ENCODE measurements at regions not wholly inside any gene's neighbourhood (a gene's known extent, or its start where the extent isn't known, plus 50 kb on each side); places are given as distances from the start of the nearest gene placed in this dataset.

DNA sequence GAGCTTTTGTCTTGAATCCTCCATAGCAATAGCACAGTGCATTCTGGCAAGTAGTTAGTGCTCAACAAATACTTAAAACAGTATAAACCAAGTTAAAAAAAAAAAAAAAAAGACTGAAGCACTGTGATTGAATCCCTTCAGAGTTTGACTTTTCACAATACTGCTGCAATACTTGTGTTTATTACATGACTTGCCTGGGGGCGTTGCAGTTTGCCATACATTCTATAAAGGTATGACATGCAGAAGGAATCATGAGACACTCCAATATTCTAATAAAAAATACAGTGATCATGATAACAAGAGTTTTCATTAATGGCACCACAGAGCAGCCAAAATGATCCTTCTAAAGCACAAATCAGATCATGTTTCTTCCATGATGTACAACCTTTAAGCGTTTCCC lies 205.0 kb upstream of the CDKN3 start:
- peaks cover 3% of the 10 kb centered on the region for H3K9me3 Mint-ChIP-seq
- no peak overlapping the region for H3K4me3 Mint-ChIP-seq
- Histone ChIP-seq H3K4me3 (ENCODE audit: low read length) (no peak overlapping the region), H3K9ac (ENCODE audit: extremely low read depth, low read length, poor library complexity, severe bottlenecking) (no peak overlapping the region), H3K9me3 (ENCODE audit: control insufficient read depth, low read length) (no peaks in the 10 kb centered on the region), H3K36me3 (ENCODE audit: control insufficient read depth, insufficient read depth, low read length) (no peaks in the 10 kb centered on the region), H3K27ac (ENCODE audit: low read depth, low read length) (no peak overlapping the region), H3K27me3 (ENCODE audit: control insufficient read depth, insufficient read depth, low read length, poor library complexity, severe bottlenecking) (no peaks in the 10 kb centered on the region), H3K4me1 (ENCODE audit: control insufficient read depth, insufficient read depth, low read length) (peaks cover 5% of the 10 kb centered on the region)
- no peak overlapping the region for H3K27ac Mint-ChIP-seq
- TF ChIP-seq, protein P1, sequence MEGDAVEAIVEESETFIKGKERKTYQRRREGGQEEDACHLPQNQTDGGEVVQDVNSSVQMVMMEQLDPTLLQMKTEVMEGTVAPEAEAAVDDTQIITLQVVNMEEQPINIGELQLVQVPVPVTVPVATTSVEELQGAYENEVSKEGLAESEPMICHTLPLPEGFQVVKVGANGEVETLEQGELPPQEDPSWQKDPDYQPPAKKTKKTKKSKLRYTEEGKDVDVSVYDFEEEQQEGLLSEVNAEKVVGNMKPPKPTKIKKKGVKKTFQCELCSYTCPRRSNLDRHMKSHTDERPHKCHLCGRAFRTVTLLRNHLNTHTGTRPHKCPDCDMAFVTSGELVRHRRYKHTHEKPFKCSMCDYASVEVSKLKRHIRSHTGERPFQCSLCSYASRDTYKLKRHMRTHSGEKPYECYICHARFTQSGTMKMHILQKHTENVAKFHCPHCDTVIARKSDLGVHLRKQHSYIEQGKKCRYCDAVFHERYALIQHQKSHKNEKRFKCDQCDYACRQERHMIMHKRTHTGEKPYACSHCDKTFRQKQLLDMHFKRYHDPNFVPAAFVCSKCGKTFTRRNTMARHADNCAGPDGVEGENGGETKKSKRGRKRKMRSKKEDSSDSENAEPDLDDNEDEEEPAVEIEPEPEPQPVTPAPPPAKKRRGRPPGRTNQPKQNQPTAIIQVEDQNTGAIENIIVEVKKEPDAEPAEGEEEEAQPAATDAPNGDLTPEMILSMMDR (conservative IDR thresholded peaks at IDR 0.05), result no peak
- H3K4me1 Mint-ChIP-seq, result peaks cover 21% of the 10 kb centered on the region
- 88 to 100% methylated on average over 1 to 2 of the region's 2 CpGs for WGBS, 2 experiments (ENCODE audit: insufficient coverage in 1 of 2, insufficient read length in 1 of 2)
- no peak for DNase-seq
- H3K36me3 Mint-ChIP-seq (ENCODE audit: low read depth), result no peaks in the 10 kb centered on the region
- H3K27me3 Mint-ChIP-seq (ENCODE audit: insufficient read depth), result no peaks in the 10 kb centered on the region

DNA sequence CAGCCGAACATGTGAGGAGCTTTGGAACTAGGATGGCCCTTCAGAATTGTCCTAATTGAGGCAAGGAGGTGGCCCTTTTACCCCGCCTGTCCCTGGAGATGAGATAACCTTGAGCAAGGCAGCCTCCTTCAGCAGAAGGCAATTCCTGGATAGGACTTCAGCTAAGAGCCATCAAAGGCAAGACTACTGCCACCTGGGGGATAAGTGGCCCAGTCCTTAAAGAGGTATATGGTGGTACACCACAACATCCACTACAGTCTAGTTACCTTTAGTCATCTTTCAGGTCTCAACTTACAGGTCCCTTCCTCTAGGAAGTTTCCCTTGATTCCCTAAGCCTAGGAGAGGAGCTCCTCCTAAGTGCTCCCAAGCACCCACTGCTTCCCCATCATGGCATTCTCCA lies 204.2 kb upstream of the CDKN3 start:
- 78% methylated on average over 2 of the region's 2 CpGs; no CpG with 5 or more reads in 1 of the 2 experiments for WGBS, 2 experiments (ENCODE audit: insufficient coverage in 1 of 2, insufficient read length in 1 of 2)
- Histone ChIP-seq H3K9me3 (ENCODE audit: control insufficient read depth, low read length) (no peaks in the 10 kb centered on the region), H3K27ac (ENCODE audit: low read depth, low read length) (no peak overlapping the region), H3K36me3 (ENCODE audit: control insufficient read depth, insufficient read depth, low read length) (no peaks in the 10 kb centered on the region), H3K4me1 (ENCODE audit: control insufficient read depth, insufficient read depth, low read length) (peaks cover 5% of the 10 kb centered on the region), H3K27me3 (ENCODE audit: control insufficient read depth, insufficient read depth, low read length, poor library complexity, severe bottlenecking) (no peaks in the 10 kb centered on the region), H3K4me3 (ENCODE audit: low read length) (no peak overlapping the region), H3K9ac (ENCODE audit: extremely low read depth, low read length, poor library complexity, severe bottlenecking) (no peak overlapping the region)
- H3K36me3 Mint-ChIP-seq (ENCODE audit: low read depth), result no peaks in the 10 kb centered on the region
- TF ChIP-seq, protein P1 (conservative IDR thresholded peaks at IDR 0.05), result peak; percentile 61
- H3K27me3 Mint-ChIP-seq (ENCODE audit: insufficient read depth), result no peaks in the 10 kb centered on the region
- H3K9me3 Mint-ChIP-seq, result peaks cover 9% of the 10 kb centered on the region
- no peak for DNase-seq
- H3K4me1 Mint-ChIP-seq, result peaks cover 15% of the 10 kb centered on the region
- H3K27ac Mint-ChIP-seq, result no peak overlapping the region
- H3K4me3 Mint-ChIP-seq, result no peak overlapping the region

- H3K27ac ChIP-seq (ENCODE audit: low read depth, low read length), result no peak overlapping the region
- Mint-ChIP-seq H3K36me3 (ENCODE audit: low read depth) (peaks cover 4% of the 10 kb centered on the region), H3K4me1 (peaks cover 10% of the 10 kb centered on the region), H3K27ac (no peak overlapping the region), H3K4me3 (no peak overlapping the region), H3K27me3 (ENCODE audit: insufficient read depth) (no peaks in the 10 kb centered on the region), H3K9me3 (peaks cover 22% of the 10 kb centered on the region)
- H3K9me3 ChIP-seq (ENCODE audit: control insufficient read depth, low read length), result peaks cover 10% of the 10 kb centered on the region
- no peak for DNase-seq
- H3K4me1 ChIP-seq (ENCODE audit: control insufficient read depth, insufficient read depth, low read length), result peaks cover 3% of the 10 kb centered on the region
- no peak overlapping the region for H3K4me3 ChIP-seq (ENCODE audit: low read length)
- TF ChIP-seq, protein P1 (conservative IDR thresholded peaks at IDR 0.05), result no peak
- H3K9ac ChIP-seq (ENCODE audit: extremely low read depth, low read length, poor library complexity, severe bottlenecking), result no peak overlapping the region
- no peaks in the 10 kb centered on the region for H3K27me3 ChIP-seq (ENCODE audit: control insufficient read depth, insufficient read depth, low read length, poor library complexity, severe bottlenecking)
- H3K36me3 ChIP-seq (ENCODE audit: control insufficient read depth, insufficient read depth, low read length), result no peaks in the 10 kb centered on the region
- 74 to 82% methylated on average over 3 of the region's 3 CpGs for whole genome bisulfite sequencing, 2 experiments (ENCODE audit: insufficient coverage in 1 of 2, insufficient read length in 1 of 2)
These were observed 202.9 kb upstream of the CDKN3 start for GRCh38 chr14:54193871-54194270.

All from endodermal cell (in vitro differentiated cells).